ENCODE measurements at regions not wholly inside any gene's neighbourhood (a gene's known extent, or its start where the extent isn't known, plus 50 kb on each side); places are given as distances from the start of the nearest gene placed in this dataset.

GRCh38 chr5:99398976-99399375, 470.2 kb upstream of the CHD1 start:
- TF ChIP-seq FOXP2 (optimal IDR thresholded peaks at IDR 0.05; ENCODE audit: control extremely low read depth, extremely low read length, insufficient read depth) = no peak
- TF ChIP-seq EZH2 (IDR thresholded peaks at IDR 0.05) = no peak
- no peak for TF ChIP-seq POLR2AphosphoS5 (IDR thresholded peaks at IDR 0.05; ENCODE audit: borderline replicate concordance, low read depth, low read length)
- Histone ChIP-seq H3K9ac (ENCODE audit: insufficient read length) (no peak overlapping the region), H3K36me3 (ENCODE audit: insufficient read depth, low read length) (no peaks in the 10 kb centered on the region), H3K9me3 (ENCODE audit: low read depth, low read length) (no peaks in the 10 kb centered on the region), H3K4me3 (no peak overlapping the region), H3K27ac (no peak overlapping the region)
- no peak for DNase-seq (ENCODE audit: low read depth, low spot score)

DNA sequence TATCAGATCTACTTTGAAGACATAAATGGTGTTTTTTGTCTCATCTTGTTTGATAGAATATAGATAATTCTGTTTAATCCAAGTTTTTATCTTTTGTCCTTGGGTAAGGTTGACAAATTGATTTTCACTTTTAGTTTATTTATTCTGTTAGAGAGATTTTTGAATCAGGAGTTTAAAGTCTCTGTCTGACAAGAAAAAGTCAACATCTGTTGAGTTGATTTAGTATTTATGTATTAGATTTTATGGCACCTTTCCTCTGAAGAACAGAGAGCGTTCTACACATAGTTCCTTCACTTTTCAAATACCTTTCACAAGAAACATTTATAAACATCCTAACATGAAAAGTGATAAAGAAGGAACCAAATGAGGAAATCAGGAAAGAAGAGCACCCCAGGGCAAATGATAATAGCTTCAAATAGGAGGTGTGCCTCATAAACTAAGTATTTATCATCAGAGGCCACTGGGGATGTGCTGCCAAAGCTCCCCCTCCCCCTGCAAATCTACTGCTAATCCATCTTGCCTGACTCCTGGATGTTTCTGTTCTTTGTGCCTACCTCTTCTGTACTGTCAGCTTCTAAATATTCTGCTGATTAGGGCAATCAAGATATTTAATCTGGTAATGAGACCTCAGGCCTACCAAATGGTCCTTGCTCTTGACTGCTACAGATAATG, 457.7 kb upstream of the CHD1 start:
- TF ChIP-seq EZH2 (IDR thresholded peaks at IDR 0.05) (no peak), FOXP2 (optimal IDR thresholded peaks at IDR 0.05; ENCODE audit: control extremely low read depth, extremely low read length, insufficient read depth) (no peak), POLR2AphosphoS5 (IDR thresholded peaks at IDR 0.05; ENCODE audit: borderline replicate concordance, low read depth, low read length) (no peak)
- Histone ChIP-seq H3K36me3 (ENCODE audit: insufficient read depth, low read length) (no peaks in the 10 kb centered on the region), H3K27ac (no peak overlapping the region), H3K9me3 (ENCODE audit: low read depth, low read length) (peaks cover 4% of the 10 kb centered on the region; the same call in 1 of the 2 replicates), H3K4me3 (no peak overlapping the region), H3K9ac (ENCODE audit: insufficient read length) (no peak overlapping the region)
- DNase-seq (ENCODE audit: low read depth, low spot score) = no peak

- Histone ChIP-seq H3K27ac (no peak overlapping the region), H3K36me3 (ENCODE audit: insufficient read depth, low read length) (no peaks in the 10 kb centered on the region), H3K9me3 (ENCODE audit: low read depth, low read length) (peaks cover 4% of the 10 kb centered on the region; the same call in 1 of the 2 replicates), H3K4me3 (no peak overlapping the region), H3K9ac (ENCODE audit: insufficient read length) (no peak overlapping the region)
- TF ChIP-seq POLR2AphosphoS5 (IDR thresholded peaks at IDR 0.05; ENCODE audit: borderline replicate concordance, low read depth, low read length) (no peak), EZH2 (IDR thresholded peaks at IDR 0.05) (no peak), FOXP2 (optimal IDR thresholded peaks at IDR 0.05; ENCODE audit: control extremely low read depth, extremely low read length, insufficient read depth) (no peak)
- no peak for DNase-seq (ENCODE audit: low read depth, low spot score)
Observed at GRCh38 chr5:99379187-99379586, 450.4 kb upstream of the CHD1 start.

- no peaks in the 10 kb centered on the region; the same call in 1 of the 2 replicates for H3K9me3 ChIP-seq (ENCODE audit: low read depth, low read length)
- no peak for TF ChIP-seq EZH2 (IDR thresholded peaks at IDR 0.05)
- no peak for TF ChIP-seq FOXP2 (optimal IDR thresholded peaks at IDR 0.05; ENCODE audit: control extremely low read depth, extremely low read length, insufficient read depth)
- no peak for TF ChIP-seq POLR2AphosphoS5 (IDR thresholded peaks at IDR 0.05; ENCODE audit: borderline replicate concordance, low read depth, low read length)
- DNase-seq (ENCODE audit: low read depth, low spot score) = no peak
- no peak overlapping the region for H3K9ac ChIP-seq (ENCODE audit: insufficient read length)
- no peak overlapping the region for H3K27ac ChIP-seq
- H3K36me3 ChIP-seq (ENCODE audit: insufficient read depth, low read length) = no peaks in the 10 kb centered on the region
- H3K4me3 ChIP-seq = no peak overlapping the region
Observed at GRCh38 chr5:99378443-99378842, 449.6 kb upstream of the CHD1 start.

DNA sequence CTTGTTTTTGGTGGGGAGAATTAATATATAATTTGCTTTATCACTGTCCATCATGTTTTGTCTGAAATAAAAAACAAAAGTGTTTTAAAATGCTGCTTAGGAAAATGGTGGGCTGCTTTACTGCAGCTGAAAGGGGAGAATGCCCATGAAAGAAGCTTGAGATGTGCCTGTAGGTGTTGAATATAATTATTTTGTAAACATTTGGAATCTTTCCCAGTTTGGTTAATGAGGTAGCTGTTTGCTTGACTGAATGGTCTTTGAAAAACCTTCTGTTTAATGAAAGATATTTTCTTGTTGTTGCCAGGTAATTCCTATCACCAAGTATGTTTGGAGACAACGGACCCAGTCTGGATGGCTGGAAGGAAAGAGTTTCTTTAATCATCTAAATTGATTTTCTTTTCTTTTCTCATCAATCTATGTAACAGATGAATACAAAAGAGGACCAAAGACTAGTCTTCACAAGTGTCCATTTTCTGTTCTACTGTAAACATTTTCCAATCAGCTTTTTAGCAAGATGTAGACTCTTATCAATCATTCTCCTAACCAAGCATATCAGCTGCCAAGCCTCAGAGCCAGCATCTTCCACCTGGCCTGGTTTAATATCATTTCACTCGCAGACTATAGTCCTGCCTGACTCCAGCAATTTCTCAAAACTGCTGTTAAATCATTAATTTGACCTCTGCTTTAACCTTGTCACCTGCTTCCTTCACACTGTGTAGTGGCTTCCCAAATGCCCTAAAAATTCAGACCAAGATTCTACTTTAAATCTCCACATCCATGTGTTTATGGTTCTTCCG, 441.2 kb upstream of the CHD1 start:
- no peak overlapping the region for H3K9ac ChIP-seq (ENCODE audit: insufficient read length)
- DNase-seq (ENCODE audit: low read depth, low spot score) = no peak
- TF ChIP-seq POLR2AphosphoS5 (IDR thresholded peaks at IDR 0.05; ENCODE audit: borderline replicate concordance, low read depth, low read length) (no peak), FOXP2 (optimal IDR thresholded peaks at IDR 0.05; ENCODE audit: control extremely low read depth, extremely low read length, insufficient read depth) (no peak), EZH2 (IDR thresholded peaks at IDR 0.05) (no peak)
- H3K36me3 ChIP-seq (ENCODE audit: insufficient read depth, low read length) = no peaks in the 10 kb centered on the region
- H3K9me3 ChIP-seq (ENCODE audit: low read depth, low read length) = no peaks in the 10 kb centered on the region
- H3K4me3 ChIP-seq = no peak overlapping the region
- H3K27ac ChIP-seq = no peak overlapping the region

DNA sequence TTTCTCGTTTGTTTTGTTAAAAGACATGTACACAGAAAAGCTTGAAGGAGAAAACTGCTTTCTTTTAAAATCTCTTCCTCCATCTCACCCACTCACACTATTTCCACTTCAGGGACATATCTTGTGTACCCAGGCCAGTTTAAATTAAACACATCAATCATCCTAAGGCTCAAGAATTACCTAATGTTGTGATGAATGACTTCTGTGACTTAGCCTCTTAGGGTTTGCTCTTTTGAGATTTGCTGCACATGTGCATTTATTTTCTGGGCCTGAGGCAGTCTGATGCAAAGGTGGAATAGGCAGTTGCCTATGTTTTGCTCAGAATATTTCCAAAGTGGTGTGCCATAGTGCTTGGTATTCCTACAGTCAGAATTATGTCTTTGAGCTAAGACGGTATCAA, 439.9 kb upstream of the CHD1 start:
- H3K9me3 ChIP-seq (ENCODE audit: low read depth, low read length) = no peaks in the 10 kb centered on the region
- no peak overlapping the region for H3K27ac ChIP-seq
- no peak overlapping the region for H3K4me3 ChIP-seq
- H3K9ac ChIP-seq (ENCODE audit: insufficient read length) = no peak overlapping the region
- no peak for TF ChIP-seq FOXP2 (optimal IDR thresholded peaks at IDR 0.05; ENCODE audit: control extremely low read depth, extremely low read length, insufficient read depth)
- H3K36me3 ChIP-seq (ENCODE audit: insufficient read depth, low read length) = no peaks in the 10 kb centered on the region
- no peak for DNase-seq (ENCODE audit: low read depth, low spot score)

- Histone ChIP-seq H3K4me3 (no peak overlapping the region), H3K9me3 (ENCODE audit: low read depth, low read length) (no peaks in the 10 kb centered on the region), H3K9ac (ENCODE audit: insufficient read length) (no peak overlapping the region), H3K27ac (no peak overlapping the region), H3K36me3 (ENCODE audit: insufficient read depth, low read length) (no peaks in the 10 kb centered on the region)
- no peak for DNase-seq (ENCODE audit: low read depth, low spot score)
- TF ChIP-seq EZH2 (IDR thresholded peaks at IDR 0.05) = no peak
Observed at GRCh38 chr5:99355881-99356280, 427.1 kb upstream of the CHD1 start.

GRCh38 chr5:99349787-99350186, 421.0 kb upstream of the CHD1 start:
- H3K4me3 ChIP-seq = no peak overlapping the region
- DNase-seq (ENCODE audit: low read depth, low spot score) = no peak
- H3K36me3 ChIP-seq (ENCODE audit: insufficient read depth, low read length) = no peaks in the 10 kb centered on the region
- TF ChIP-seq POLR2AphosphoS5 (IDR thresholded peaks at IDR 0.05; ENCODE audit: borderline replicate concordance, low read depth, low read length) = no peak
- no peak for TF ChIP-seq FOXP2 (optimal IDR thresholded peaks at IDR 0.05; ENCODE audit: control extremely low read depth, extremely low read length, insufficient read depth)
- no peak for TF ChIP-seq EZH2 (IDR thresholded peaks at IDR 0.05)
- no peak overlapping the region for H3K27ac ChIP-seq
- H3K9me3 ChIP-seq (ENCODE audit: low read depth, low read length) = no peaks in the 10 kb centered on the region
- H3K9ac ChIP-seq (ENCODE audit: insufficient read length) = no peak overlapping the region
